Globus pallidus (tissue), 1 donor: ENCODE measurements at regions not wholly inside any gene's neighbourhood (a gene's known extent, or its start where the extent isn't known, plus 50 kb on each side); places are given as distances from the start of the nearest gene placed in this dataset.

Source experiments
- DNase-seq: peaks from one replicate; pipeline ENCODE4 v3.0.0-alpha.2; 2015; ENCODE audit warnings: low spot score

DNA sequence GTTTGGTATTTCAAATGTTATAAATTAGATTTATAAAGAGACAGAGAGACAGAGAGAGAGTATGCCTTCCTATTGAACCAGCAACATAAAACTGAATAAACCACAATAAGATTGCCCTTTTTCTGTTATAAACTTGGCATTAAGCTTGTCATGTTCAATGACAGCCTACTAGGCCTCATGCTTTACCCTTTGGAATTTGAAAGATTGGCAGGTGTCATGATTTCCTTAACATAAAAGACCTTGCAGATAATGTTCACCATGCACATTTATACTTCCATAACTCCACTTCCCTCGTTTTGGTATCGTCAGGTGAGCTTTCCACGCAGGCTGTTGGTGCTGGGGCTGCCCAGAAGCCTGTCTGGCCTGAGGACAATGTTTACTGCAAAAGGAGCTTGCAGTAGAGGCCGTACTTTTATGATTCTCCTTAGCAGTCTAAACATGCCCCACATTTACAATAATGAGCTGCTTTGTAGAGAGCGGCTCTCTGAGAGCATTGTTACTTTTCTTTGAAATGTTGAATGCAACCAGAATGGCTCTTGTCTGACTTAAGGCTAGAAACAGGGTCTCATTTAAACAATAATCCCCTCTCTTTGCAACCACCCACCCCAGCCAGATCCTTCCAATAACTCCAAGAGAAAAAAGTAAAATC, 379.1 kb upstream of the ATP5MC3 start:
- peak; percentile 20 for DNase-seq

DNA sequence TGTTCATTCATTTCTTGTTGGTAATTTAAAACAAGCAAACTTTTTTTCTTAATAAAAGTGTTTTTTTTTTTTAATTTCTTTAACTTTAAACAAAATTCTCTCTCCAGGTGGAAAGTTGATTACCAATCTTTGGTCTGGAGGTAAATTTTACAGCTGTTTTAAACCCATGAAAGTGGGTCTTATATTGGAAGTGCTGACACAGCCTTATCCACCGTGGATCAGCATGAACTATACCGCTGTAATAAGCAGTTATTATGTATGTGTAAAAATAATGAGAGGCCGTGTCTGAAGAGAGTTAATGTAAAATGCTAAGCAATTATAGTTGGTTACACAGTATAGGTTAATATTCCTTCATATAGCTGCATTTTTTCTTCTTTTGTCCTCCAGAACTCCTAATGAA, 378.1 kb upstream of the ATP5MC3 start:
- no peak for DNase-seq

DNA sequence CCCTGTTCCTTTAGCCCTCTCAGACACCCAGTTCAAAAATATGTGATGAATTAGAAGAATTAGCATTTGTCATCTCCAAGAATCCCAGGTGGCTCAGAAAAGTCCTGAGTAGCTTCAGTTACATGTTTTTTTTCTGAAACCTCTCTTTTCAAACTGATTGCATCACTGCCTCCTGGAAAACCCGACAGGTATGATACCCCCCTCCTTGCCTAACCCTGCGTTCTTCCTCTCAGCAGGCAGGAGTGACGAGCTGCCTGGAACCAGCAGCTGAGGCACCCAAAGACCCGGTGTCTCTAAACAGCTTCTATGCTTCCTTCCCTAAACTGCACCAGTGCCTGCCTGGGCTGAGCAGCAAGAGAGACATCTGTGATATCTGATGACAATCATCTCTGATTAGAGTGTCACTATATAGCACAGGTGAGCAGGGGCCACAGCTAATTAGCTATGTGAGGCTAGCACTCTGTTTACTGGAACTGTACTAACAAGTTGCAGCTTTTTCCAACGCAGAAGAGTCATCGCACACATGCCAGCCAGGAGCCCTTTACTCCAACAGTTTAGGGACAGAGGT, 376.4 kb upstream of the ATP5MC3 start:
- DNase-seq = no peak

DNA sequence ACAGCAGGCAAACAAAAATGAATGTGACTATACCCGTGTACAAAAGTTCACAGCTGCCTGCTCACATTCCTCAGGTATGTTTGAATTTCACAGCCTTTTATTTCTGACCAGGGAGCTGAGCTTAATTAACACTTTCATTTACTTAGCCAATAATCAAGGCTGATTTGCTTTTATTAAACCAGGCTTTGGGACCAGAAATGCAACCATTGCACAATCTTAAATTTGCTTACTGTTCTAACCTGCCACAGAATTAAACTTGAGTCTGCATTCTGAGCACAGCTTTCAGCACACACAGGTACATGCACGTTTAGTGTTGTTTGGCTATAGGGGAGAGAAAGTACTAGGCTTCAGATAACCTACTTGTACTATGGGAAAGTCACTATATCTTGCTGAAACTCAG, 372.4 kb upstream of the ATP5MC3 start:
- DNase-seq = no peak

DNA sequence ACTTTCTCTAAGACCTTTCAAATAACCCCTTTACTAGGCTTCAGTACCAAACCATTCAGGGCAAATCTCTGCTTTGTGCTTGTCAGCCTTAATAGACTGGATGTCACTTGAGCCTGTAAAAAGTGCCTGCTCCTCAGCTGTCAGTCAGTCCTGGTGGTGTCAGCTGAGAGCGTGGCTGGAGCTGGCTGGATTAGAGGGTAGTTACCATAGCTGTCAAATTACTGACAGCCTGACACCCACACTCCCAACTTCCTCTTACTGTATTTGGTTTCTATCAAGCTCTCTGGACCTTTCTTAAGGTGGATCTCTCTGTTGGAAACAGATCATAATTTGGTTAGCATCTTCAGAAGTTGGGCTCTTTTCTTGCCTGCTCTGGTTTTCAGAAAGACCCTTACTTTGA, 371.4 kb upstream of the ATP5MC3 start:
- no peak for DNase-seq

DNA sequence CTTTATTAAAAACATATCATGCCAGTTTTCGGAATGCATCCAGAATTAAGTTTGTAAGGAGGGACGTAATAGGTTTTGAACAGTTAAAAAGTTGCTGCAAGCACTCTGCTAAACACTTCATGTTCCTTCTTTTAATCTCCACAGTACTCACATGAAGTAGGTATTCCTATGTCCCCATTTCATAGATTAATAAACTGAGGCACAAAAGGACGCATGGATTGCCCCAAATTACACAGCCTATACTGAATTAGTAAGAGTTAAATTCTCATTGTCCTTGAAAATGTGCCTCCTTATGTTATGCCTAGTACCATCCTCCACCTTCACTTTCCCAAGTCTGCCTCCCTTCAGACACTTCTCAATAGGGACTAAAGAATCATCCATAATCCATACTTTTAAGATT, 358.9 kb upstream of the ATP5MC3 start:
- DNase-seq = no peak

DNA sequence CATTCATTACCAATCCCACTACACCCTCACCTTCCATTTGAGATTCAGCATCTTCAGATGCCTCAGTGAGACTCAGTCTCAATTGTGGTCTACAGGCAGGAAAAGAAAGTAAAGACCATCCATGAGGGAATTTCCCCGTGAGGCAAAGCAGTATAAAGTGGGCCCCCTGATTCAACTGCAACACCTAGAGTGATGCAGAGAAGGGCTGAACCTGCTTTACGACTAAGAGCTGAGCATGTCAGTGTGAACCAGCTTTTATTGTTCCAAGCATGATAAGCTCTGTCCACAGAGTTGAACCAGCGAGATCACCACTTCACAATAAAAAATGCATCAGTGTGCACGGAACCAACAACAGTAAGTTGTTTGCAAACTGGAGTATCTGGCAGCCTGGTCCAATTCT, 357.6 kb upstream of the ATP5MC3 start:
- no peak for DNase-seq

DNA sequence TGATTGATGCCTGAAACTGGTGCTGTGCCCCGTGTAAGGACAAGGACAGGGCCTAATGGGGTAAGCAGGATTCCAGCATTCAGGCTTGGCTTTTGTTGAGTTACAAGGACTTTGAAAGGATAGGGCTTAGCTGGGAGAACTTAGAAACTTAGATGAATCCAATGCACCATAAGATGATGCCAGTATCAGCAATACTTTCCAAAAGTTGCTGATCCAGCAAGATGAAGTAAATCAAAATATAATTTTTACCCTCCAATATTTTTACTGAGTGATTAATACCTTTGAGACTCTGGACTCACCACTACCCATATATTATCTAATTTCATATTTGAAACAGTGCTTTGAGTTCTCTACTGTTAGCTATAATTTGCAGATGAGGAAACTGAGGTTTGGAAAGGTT, 354.5 kb upstream of the ATP5MC3 start:
- DNase-seq = no peak

DNA sequence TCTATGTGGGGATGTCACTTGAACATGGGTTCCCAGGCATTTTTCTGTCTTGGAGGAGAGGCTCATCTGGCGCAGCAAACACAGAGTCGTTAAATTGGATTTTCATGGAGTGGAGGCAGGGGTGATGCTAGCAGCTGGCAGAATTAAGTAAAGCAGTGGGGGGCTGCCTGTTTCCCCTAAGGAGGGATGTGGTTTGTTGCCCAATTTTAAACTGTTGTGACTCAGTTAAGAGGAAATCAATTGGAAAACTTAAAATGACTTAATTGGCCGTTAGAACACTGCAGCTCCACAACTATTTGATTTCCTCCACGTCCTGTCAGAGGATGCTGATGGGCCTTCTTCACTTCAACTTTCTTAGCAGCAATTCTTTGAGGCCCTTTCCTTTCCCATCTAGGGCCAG, 354.1 kb upstream of the ATP5MC3 start:
- DNase-seq = no peak

DNA sequence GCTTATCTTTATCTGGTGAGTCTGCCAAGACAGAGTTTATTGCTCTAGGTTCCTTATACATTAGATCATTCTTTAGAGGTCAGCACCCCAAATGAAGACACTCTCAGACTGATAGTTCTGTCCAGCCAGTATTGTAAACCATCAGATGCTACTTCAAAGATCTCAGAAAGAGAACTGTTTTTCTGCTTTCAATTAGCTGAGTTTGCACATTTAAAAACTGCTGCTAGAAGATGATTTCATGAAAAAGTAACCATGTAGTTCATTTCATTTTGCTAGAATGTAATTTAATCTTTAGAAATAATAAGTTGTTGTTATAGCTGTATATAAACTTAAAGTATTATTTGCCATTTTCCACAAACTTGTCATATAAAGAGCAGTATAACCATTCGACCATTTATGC, 344.5 kb upstream of the ATP5MC3 start:
- no peak for DNase-seq

DNA sequence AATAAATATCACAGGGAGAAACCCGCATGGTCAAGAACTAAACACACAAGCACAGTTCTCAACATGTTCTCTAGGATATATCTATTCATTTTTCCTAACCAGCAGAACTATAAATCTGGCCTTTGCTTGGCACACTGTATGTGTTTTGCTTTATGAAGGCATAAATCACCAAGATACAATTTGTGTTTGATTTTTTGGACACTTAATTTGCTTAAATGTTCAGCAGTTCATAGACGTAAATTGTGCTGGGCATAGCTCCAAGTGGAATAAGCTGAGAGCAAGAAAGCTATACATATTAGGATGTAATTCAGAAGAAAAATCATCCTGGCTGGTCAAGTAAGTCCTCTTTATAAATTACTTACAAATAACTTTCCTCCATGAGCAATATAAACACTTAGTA, 341.5 kb upstream of the ATP5MC3 start:
- DNase-seq = no peak

DNA sequence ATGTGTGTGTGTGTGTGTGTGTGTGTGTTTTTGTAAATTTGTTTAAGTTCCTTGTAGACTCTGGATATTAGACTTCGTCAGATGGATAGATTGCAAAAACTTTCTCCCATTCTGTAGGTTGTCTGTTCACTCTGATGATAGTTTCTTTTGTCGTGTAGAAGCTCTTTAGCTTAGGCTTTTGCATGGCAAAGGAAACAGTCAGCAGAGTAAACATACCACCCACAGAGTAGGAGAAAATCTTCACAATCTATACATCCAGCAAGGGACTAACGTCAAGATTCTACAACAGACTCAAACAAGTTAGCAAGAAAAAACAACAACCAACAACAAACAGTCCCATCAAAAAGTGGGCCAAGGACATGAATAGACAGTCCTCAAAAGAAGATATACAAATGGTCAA, 336.7 kb upstream of the ATP5MC3 start:
- no peak for DNase-seq

DNA sequence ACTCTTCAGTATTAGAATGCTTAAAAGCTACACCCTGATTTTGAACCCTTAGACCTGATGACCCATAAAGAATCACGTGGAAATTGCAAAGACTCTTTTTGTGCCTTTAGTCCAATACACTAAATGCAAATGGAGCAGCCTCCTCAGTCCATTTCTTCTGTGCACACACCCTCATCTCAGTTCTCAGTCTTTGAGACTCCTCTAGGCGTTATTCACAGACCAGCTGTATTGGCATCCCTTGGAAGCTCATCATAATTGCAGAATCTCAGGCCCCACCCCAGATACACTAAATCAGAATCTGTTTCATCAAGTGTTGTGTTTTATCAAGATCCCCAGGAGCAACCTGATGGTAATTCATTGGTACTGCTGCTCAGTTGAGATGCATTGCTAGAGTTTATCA, 335.0 kb upstream of the ATP5MC3 start:
- no peak for DNase-seq

DNA sequence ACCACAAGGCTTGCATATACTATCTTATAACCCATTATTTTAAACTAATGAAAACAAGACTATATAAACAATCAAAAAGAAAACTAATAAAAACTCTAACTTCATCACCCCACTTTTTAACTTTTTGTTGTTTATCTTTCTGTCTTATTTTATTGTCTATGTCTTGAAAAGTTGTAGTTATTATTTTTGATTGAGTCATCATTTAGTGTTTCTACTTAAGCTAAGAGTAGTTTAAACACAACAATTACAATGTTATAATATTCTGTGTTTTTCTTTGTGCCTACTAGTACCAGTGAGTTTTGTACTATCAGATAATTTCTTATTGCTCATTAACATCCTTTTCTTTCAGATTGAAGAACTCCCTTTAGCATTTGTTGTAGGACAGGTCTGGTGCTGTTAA, 318.7 kb upstream of the ATP5MC3 start:
- no peak for DNase-seq

DNA sequence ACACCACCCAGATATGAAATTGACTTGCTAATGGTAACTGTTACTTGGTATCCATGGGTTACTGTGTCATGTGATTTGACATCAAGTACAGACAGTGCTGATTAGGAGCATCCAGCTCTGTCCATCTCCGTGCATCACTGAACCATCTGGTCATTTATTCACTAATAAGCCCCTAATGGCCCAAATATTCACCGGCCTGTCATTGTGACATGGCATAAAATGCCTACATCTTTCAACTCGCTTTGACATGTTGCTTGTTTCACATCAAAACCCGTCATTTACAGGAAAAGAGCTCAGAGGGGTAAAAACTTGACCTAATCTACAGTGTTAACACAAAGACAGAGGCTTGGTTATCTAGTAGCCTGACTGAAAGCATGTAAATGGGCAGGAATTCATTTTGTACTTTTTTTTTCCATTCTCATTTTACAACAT, 308.9 kb upstream of the ATP5MC3 start:
- DNase-seq = no peak

DNA sequence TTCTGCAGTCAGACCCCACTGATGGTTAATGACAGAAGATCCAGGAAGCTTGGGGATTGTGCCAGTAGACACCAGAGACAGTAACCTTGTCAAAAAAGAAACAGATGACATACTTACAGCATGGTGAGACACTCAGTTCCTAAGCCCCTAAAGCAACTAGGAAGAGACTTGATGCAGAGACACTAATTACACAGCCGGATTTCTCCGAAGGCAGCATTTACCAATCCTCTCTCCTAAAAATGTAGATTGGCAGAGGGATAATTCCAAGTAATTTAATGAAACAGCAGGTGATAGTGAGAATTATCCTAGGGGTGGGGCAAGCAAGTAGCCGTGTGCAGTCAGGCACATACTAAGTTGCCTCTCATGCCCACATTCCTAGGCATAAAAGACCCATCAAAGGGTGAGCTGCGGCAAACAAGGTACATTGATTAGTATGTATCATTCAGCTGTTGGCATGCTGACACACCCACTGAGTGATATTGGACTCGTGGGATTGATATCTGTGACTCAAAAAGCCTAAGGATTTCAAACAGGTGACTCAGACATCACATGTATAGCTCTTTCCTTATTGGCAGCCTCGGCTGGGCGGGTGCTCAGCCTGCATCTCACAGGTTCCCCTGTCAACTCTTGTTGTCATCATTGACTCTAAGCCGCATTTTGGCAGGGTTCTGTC, 296.7 kb upstream of the ATP5MC3 start:
- DNase-seq = no peak

DNA sequence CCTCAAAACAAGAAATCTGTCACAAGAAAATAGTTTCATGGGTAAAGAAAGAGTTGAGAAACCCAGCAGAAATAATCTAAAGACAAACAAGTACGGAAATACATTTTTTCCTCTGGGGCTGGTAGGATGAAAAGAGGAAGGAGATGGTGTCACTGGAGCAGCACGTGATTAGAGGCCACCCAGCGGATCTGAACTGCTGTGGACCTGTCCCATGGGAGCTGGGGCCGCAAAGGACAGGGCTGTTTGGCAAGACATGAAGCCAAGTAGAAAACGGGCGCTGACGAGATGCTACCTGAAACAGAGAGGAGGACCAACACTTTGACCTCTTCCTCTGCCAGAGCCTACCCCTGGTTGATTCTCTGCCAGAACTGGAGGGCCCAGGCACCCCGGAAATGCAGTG, 295.4 kb upstream of the ATP5MC3 start:
- DNase-seq = no peak

DNA sequence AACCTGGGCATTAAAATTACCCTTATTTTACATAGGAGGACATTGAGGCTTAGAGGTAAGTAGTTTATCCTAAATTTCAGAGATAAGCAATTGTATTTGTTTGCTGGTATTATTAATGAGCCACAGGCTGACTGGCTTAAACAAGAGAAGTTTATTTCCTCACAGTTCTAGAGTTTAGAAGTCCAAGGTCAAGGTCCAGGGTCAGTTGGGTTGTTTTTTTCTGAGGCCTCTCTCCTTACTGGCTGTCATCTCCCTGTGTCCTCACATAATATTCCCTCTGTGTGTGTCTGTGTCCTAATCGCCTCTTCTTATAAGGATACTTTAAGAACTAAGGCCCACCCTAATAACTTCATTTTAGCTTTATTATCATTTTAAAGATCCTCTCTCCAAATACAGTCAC, 294.9 kb upstream of the ATP5MC3 start:
- no peak for DNase-seq

DNA sequence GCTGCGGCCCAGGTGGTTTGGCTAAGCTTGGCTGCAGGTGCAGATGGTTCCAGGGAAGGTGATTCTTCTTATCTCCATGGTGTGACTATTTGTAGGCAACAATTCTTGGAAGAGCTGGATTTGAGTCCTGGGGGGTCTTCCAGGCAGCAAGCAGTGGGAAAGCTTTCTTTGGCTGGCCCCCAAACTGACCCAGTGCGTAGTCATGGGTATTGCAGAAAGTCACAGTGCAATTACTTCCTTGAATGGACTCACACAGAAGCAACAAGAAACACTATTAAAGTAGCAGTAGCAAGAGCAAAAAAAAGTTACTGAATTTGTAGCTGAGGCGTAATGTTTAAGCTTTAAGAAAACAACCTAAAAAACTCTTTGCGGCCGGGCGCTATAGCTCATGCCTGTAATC, 293.6 kb upstream of the ATP5MC3 start:
- no peak for DNase-seq

DNA sequence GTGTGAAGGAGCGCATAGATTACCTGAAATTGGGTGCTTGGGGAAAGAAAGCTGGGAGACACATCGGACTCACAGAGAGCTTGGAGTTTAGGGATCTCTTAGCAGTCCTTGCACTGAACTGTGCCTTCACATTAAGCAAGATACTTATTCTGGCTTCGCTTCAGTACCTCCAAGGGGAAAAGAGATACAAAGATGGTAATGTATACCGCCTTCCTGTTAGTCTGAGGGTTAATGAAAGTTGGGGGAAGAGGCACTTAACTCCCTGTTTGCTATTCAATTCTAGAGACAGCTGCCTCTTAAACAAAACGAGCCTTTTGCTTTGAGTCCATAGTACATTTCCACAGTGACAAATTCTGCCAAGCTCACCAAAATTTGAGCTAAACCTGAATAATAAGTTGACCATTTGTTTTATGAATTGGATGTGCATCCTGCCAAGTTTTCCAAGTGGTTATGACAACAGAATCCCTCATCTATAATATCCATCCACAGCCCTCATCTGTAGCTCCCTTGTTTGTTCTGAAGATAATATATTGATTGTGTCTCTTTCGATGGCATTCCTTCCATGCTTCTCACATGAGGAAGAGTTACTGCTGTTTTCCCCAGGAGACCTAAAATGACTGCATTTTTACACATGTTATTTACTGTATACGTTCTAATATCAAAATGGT, 287.1 kb upstream of the ATP5MC3 start:
- peak; percentile 2 for DNase-seq

DNA sequence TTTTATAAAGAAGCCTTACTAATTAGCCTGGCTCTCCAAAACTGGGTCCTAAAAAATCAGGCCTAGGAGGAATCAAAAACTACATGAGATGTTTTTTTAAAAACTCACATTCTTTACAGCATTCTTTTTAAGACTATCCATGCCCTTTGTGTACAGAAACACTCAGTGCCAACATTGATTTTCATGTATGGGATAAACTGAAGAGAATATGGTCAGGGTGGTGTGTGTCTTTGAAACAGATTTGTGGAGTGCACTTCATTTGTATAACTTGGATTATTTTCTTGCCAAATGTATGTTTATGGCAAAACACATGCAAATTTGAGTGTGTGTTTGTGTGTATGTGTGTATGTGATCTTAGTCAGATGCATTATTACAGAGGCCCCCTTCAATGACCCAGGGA, 283.6 kb upstream of the ATP5MC3 start:
- DNase-seq = no peak

DNA sequence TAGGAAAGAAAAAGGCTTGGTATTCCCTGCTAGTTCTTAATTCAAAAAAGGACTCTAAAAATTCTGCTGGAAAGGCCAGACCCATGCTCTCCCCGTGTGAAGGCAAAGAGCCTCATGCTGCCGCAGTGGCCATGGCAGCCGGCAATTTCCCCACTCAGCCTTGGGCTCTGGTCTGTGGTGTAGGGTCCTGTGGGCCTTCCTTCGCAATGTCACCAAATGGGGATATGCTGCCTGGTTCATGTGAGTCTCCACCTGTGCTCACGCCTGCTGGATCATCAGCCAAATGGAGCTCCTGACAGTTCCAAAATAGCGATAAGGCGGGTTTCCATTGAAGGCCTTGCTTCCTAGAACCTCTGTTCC, 282.8 kb upstream of the ATP5MC3 start:
- no peak for DNase-seq

DNA sequence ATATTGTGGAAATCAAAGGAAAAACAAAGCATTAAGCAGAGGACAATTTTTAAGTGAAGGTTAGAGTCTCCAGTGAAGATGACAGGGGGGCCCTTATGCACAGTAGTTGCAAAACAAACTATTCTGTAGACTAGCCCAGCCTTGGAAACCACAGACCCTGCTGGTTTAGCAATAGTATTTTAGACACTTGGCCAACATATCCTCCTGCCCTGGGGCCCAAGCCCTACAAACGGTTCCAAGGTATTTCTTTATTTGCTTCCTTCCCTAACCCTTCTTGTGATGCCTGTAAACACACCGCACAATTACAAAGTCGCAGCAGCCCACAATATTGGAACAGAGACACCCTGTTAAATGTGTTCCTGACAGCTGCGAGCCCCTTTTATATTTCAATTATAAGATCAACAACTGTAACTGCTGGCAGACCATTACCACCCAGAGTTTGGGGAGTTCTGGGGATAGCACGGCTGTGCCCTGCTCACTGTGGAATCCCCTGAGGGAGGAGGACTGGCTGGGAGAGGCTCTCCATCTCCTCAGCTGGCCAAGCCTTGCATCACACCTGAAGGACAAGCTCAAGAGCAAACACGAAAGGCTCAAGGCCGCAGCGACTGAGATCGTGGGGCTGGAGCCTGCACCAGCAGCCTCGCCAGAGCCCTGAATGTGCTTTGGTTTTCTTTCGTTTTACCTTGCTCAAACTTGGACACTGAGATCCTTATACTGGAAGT, 282.2 kb upstream of the ATP5MC3 start:
- DNase-seq = no peak
